ENCODE measurements at regions not wholly inside any gene's neighbourhood (a gene's known extent, or its start where the extent isn't known, plus 50 kb on each side); places are given as distances from the start of the nearest gene placed in this dataset.
A peak's percentile ranks its signal among the peaks of the same experiment; 100 is the strongest.

DNA sequence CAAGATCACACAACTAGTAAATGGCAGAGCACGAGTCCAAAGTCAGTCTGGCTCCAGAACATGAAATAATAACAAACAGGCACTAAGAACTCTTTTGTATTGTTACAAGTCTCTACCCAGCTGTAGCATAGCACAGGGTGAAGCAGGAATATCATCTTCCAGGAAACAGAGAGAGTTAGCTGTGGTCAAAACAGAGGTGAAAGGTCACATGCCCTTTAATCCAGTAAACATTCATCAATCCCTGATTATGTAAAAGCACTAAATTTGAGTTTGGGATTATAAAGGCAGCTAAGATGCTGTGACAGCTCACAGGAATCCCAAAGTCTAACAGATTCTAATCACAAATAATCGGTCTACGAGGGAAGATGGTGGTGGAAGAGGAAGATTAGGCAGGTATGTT lies 133.0 kb upstream of the ASTN2 start:
- FAIRE-seq, result no peak

DNA sequence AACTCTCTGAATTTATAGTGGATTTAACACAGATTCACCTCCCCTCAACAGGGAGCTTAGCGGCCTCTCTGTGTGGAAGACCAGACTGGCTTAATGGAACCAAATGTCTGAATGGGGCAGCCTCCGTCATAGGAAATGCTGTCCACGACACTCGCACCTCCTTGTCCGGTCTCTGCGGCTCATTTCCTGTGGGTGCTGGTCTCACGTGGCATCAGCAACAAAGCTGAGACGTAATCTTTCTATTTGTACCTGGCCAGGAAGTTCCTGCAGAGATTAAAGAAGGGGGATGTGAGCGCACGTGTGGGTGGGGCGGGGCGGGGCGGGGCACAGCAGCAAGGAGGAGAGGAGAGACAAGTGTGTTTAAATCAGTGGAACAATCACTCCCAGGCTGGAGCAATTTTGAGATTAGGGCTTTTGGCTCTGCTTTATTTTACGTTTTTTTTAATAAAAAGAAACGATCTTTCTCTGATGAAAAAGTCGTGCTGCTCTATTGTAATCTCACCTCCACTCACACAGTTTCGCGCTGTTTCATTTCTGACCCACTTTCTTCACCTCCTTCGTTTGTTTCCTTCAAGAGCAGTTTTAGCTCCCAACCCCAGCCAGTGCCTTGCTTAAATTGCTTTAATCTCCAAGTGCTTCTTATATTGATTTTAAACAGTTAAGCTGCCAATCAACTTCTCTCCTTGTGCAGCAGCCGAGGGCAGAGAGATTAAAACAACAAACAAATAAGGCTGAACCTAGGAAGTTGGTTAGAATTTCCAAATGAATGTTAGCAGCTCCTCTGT lies 132.2 kb upstream of the ASTN2 start:
- no peak for FAIRE-seq

DNA sequence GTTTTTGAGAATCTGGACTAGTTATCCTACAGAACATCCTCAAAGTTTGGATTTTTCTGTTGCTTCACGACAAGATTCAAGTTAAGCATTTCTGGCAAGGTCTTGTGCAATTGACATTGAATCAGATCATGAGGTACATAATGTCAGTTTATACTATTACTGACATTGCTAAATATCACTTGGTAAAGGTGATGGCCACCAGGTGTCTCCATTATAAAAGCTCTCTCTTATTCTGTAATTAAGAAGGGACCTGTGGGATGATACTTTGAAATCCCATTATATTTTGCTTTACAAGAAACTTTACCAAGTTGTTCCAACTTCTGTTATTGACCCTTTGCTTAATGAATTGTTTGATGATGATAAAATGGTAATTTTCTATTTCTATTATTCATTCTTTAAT lies 131.0 kb upstream of the ASTN2 start:
- no peak for FAIRE-seq

DNA sequence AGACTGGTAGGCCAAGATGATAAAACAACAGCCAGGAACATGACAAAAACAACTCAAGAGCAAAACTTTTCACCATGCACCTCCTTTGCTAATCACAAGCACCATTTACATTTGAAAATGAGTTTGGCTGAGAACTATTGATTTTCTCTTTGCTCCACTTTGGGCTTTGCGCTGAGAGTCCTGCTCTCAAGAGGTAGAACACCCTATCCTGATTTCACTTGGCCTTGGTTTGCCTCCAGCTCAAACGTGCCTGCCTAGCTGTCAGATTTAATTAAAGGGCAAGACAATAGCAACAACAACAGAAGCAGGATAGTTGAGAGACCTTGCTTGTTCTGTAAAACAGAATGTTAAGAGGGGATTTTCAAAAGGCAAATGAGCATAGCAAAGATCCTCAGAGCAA lies 128.2 kb upstream of the ASTN2 start:
- FAIRE-seq, result no peak

DNA sequence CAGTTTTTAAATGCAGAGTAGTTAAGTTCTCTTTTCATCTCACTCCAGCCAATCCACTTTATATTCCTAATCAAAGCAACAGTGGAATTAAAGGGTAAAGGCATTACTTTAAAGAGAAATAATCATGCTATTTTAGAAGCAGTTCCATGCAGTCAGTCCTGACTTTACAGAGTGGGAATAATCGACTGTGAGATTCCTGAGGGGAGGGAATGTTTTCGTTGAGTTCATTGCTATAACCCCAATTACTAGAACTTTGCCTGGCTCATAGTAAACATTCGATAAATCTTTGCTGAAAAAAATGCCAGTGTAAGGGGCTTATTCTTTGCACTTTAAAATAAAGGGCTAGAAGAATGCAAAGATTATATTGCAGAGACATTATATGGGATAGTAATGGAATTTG lies 127.2 kb upstream of the ASTN2 start:
- no peak for FAIRE-seq

DNA sequence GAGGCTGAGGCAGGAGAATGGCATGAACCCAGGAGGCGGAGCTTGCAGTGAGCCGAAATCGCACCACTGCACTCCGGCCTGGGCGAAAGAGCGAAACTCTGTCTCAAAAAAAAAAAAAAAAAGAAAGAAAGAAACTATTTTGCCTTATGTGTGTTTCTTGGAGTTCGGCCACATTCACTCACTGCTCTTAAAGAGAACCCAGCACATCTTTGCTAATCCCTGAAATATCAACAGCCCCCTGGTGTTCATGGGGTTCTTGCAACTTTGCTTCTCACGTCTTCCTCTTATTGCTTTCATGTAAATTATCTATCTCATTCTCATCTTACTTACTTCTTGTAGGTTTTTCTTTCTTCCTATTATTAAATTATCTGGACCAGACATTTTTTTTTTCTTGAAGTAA lies 126.3 kb upstream of the ASTN2 start:
- no peak for FAIRE-seq

DNA sequence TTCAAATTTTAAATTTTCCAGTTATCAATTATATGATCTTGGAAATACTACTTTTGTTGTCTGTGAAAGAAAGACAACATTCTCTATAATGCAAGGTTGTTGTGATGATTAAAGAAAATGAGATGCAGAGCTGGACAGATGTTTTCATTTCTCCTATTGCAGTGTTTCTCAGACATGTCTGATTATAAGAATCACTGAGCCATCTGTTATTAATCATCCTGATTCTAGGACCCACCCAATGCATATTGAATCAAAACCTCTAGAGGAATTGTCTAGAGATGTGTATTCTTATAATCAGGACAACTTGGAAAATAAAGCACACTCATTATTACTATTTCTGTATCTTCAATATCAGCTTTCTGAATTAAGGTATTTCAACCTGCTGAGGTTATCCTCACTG lies 121.1 kb upstream of the ASTN2 start:
- peak; percentile 4 for FAIRE-seq

DNA sequence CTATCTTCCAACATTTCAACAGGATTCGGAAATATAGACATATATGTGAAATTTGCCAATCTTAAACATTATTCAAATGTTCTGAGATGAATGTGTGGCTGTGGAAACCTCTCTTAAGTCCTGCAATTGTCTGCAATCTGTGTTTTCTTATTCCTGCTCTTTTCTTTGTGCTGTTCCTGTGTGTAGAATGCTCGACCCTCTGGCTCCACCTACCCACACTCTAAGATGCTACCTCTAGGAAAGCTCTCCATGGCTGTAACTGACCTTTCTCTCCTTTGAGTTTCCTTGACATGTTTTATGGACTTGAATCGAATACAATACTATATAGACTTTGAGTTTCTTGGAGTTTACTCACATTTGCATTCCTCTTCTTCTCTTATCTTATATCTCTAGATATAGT lies 120.6 kb upstream of the ASTN2 start:
- FAIRE-seq, result no peak

DNA sequence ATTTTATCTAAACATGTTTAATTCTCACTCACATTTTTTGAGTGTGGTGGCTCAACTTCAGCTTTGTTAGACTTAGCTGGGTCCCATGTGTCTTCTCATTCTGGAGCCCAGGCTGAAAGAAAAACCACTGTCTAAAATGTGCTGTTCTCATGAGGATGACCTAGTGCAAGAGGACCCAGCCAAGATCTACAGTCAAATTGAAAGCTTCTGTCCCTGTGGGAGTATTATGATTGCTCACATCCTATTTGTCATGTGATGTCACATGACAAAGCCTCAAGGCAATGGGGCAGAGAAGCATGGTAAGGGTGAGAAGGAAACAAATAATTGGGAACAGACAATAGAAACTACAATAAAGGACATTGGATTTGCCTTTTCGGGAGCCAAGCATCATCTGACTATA lies 113.4 kb upstream of the ASTN2 start:
- no peak for FAIRE-seq

DNA sequence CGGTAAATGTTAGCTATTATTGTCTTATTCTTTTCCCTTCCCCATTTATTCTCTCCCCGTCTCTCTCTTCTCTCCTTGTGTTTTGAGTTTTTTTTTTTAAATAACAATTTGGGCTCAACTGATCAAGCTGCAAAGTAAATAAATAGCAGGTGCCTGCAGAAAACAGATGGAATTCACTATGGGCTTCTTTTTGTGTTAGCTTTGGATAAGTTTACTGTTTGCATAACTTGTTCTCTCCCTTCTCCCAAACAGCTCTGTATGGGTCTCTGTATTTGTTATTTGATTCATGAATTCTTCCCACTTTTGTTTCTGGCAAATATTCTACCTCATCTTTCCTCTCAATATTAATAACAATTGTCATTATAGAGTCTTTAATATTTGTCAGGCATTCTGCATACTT lies 111.8 kb upstream of the ASTN2 start:
- no peak for FAIRE-seq

DNA sequence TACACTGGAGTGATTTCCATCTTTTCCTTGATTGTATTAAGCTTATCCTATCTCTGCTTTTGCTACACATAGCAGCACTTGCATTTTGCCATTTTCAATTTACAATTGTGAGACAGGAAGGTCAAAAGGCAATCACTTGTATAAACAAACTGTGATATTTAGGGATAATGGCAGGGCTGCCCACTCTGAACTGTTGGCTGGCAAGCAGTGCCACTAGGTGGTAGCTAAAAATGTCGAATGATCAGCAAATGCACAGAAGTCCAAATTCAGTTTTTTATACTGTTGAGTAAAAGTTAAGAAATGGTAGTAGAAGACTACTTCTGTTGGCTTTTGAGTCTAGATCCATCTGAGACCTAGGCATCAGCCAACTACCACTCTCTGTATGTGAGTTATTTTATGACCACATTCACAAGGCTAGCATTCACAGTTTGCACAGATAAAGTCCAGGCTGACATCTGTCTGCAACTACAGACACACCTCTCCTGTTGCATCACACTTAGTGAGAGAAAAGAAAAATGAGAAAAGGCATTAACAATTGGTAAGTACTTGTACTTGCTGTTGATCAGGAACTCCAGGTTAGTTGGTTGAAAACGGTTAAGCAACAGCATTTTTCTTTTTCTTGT lies 108.8 kb upstream of the ASTN2 start:
- no peak for FAIRE-seq

DNA sequence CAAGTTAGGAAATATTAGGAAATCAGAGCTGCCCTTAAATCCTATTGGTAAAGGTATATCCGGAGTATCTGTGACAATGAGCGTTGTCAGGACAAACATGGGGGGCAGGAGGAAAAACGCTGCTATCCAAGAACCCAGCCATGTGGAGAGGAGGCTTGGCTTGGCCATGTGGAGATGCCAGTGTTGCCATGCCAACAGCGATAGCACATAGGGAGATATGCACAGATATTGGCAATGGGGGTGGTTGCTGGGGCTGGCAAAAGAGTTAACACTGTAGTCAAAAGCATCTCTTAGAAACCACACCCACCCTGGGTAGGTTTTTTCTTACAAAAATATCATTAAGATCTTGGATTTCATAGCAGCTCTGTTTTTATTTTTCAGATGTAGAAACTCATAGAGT lies 106.4 kb upstream of the ASTN2 start:
- no peak for FAIRE-seq

DNA sequence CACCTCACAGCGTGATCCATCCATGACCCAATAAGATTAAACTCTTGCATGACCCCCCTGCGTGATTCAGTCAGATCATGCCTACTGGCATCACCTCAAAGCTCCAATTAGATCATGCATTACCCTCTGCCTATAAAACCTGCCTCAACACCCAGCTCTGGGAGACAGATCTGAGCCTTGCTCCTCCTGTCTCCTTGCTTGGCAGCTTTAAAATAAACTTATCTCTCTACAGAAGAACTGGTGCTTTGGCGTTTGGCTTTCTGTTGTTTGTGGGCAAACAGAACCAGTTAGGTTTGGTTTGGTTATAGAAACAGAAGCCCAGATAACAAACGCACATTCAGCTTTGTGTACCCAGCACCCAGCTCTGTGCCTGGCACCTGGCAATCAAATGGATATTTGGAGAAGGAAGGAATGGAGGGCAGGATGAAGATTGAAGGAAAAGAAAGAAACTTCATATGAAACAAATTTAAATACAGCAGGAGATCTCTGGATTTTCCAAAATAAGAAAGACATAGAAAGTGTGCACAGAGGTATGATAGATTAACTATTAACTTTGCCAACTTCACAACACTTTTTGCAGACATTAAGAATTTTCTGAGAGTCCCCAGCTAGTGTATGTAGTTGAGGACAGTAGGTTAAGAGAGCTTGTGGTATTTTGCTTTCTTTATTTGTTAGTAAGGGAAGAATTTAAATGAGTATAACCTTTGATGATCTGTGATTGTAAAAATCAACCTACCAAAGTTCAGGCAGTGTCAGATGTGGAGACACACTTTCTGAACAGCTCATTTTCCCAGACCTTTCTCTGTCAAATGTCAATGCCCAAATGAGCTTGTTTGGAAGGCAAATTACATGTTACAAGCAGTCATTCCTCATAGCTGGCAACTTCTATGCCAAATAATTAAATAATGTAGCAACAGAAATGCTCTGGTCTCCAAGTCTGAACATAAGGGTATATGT lies 102.1 kb upstream of the ASTN2 start:
- no peak for FAIRE-seq

DNA sequence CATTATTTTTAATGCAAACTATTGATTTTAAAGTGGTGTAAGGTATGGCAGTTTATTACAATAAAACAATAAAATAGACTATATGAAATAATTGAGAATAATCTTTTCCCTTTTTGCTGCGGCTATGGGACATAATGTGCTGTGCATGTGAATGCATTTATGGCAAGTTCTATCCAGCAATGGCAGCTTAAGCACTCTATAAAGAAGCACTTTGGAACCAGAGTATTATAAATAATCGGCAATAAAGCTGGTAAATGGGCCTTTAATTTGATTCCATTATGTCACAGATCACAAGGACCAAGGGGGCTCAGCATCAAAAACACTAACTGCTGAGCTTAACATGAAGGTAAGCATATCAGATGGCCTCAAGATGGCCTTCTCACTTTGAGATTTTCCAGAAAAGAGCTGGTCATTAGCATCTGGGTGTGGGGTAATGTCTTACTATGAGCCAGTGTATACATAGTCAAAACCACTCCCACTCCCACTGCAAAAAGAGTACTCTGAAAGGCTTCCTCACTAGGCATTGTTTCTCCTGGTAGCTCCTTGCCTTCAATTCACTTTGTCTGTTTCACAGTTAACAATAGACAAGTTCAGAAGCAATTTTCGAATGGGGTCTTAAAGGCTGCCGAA lies 97.1 kb upstream of the ASTN2 start:
- FAIRE-seq, result no peak

DNA sequence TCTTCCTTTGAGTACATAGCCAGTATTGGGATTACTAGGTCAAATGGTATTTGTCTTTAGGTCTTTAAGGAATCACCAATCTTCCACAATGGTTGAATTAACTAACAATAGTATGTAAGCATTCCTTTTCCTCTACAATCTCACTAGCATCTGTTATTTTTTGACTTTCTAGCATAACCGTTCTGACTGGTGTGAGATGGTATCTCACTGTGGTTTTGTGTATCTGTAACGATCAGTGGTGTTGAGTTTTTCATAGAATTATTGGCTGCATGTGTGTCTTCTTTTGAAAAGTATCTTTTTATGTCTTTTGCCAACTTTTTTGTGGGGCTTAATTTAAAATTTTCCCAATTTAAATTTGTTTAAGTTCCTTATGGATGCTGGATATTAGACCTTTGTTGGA lies 81.5 kb upstream of the ASTN2 start:
- FAIRE-seq, result no peak

DNA sequence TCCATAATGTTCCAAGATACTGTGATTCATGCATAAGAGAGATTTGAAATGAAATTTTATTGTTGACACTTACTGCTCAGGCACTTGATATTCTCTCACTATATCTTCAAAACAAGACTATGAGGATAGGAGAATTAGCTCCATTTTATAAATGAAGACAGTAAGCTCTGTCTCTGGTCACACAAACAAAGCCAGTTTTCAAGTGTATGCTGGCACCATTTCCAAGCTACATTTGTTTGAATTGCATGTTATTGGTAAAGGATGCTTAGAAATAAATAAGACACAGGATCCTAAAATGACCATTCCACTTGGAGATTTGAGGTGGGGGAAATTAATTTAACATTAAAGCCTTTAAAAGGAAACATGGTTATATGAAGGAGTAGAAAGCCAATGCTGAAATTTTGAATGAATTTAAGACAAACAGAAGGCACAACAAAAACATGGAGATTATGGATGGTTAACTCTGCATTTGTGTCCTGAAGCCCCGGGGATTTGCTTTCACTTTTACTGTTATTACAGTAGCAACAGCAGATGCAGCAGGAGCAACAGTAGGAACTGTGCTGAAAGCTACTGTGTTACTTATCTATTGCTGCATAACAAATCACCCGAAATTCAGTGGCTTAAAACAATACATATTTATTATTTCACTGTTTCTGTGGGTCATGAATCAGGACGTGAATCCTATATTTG lies 79.7 kb upstream of the ASTN2 start:
- FAIRE-seq, result no peak

DNA sequence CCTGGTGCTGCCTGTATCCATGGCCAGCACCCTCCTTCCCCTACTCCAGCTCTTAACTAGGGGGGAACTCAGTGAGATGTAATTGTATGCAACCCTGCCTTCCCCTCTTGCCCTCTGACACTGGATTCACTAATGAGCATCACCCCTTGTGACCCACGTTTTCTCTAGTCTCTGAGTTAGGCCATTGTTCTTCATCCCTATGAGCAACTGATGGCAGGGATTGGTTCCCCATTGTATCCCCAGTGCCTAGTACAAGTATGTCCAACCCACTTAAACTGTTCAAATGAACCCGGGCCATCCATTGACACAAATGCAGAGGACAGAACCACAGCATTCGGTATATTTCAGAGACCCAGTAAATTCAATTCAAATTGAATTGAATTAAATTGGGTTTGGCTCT lies 77.6 kb upstream of the ASTN2 start:
- FAIRE-seq, result no peak

DNA sequence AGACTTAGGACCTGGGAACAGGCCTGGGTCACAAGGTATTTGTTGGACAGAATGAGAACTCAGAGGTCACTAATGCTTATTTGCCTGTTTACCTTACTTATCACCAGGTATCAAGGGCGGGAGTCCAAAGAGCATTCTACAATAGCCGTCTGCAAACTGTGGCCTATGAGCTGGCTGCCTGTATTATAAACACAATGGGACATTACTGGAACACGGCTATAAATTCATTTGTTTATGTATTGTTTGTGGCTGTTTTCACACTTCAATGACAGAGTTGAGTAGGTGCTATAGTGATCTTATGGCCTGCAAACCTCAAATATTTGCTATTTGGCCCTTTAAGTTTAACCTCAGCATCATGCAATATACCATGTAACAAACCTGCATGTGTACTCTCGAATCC lies 76.6 kb upstream of the ASTN2 start:
- no peak for FAIRE-seq

DNA sequence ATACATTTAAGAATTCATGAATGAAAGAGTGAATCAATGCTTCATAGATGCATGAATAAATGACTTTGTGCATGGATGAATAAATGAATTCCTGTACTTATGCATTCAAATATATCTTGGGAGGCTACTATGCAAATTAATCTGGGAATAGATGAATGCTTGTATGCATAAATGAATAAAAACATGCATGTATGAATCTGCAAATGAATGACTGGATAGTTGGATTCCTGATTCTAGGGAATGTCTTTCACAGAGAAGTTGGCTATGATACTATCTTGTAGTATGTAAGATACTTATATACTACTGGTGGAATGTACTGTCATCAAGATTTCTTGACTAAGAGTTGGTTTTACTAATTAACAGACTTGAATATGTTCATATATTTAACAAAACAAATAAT lies 75.3 kb upstream of the ASTN2 start:
- FAIRE-seq, result no peak

DNA sequence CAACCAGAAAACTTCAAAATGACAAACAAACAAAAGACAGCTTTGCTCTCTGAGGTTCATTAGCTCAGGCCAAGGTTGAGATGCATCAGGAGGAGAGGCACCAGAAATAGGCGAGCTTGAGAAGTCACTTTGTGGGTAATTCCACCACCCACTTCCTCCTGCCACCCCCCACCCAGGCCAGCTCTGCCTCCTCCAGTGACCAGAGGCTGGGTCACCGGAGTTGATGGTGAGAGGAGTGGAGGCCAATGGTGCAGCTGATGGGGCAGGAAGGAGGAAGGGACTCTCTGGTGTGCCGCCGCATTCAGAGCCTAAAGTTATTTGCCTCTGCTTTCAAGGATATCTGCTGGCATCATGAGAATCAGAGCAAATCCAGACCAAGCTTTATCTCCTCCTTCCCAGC lies 73.8 kb upstream of the ASTN2 start:
- FAIRE-seq, result no peak

DNA sequence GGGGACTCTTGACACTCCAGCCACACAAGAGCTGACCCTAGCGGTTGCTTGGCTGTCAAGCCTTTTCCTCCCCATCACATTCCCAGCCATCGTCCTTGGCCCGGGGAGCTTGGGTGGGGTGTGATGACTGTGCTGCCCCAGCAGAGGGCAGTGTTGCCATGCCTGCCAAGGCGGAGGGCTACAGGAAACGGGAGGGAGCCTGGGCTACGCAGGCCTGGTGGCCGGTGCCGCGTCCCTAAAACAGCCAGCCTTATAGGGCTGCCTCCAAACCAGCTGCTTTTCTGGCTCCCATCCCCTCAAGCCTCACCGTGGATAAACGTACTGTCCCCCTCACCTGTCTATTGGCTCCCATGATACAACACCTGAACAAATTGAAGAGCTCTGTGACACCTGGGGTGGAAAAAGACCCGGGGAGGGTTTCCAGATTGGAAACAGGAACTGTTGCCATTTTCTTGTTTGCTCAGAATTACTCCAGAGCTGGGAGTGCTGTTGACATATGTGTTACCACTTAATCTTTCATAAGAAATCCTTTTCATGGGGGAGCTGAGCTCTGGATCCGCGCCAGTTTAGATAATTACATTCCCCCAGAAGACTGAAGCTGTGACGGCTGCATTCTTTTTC lies 72.8 kb upstream of the ASTN2 start:
- no peak for FAIRE-seq

DNA sequence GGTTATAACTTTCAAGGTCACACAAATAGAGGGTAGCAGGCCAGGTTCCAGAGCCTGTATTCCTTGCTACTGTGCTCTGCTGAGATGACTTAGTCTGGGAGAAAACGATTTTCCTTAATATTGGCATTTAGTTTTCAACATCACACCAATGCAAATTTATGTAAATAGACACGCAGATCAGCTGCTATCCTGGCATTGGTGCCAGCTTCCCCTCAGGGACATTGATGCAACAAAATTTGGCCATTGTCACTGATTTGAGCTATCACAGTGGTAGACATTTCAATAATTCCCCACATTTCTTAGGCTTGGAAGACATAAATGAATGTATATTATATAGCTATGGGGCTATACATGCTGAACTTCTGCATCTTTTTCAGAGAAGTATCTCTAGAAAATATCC lies 71.6 kb upstream of the ASTN2 start:
- FAIRE-seq, result no peak
